Lung (tissue), 11 donors: ENCODE measurements at regions not wholly inside any gene's neighbourhood (a gene's known extent, or its start where the extent isn't known, plus 50 kb on each side); places are given as distances from the start of the nearest gene placed in this dataset.

Experiments
- ATAC-seq: fragments of 200-7000 bp; cut with Tn5 transposase; one replicate; pipeline ENCODE4 v1.9.1; 2020; ENCODE audit warnings: moderate number of reproducible peaks; ENCODE audit not compliant: insufficient read depth, low FRiP score
- DNase-seq, 3 donors: peaks; one replicate each; pipeline ENCODE4 v3.0.0-alpha.2; 2013 to 2017
- H3K27ac ChIP-seq, 2 donors: one replicate each; pipeline ENCODE4 v1.5.1; 2013; ENCODE audit warnings: mild to moderate bottlenecking in 2 of 2, moderate library complexity in 2 of 2, control low read depth in 1 of 2, inconsistent platforms in 1 of 2, low read depth in 1 of 2, low read length in 1 of 2
- H3K27me3 ChIP-seq, 3 donors: one replicate each; pipeline ENCODE4 v1.5.1; 2013; ENCODE audit warnings: low read length in 2 of 3; ENCODE audit not compliant: control insufficient read depth in 3 of 3, insufficient read depth in 3 of 3
- H3K36me3 ChIP-seq, 4 donors: one replicate each; pipeline ENCODE4 v1.5.1; 2013; ENCODE audit warnings: low read length in 4 of 4, mild to moderate bottlenecking in 1 of 4, moderate library complexity in 1 of 4; ENCODE audit not compliant: control insufficient read depth in 4 of 4, insufficient read depth in 4 of 4
- H3K4me1 ChIP-seq, 5 donors: one replicate each; pipeline ENCODE4 v1.5.1; 2013; ENCODE audit warnings: low read length in 5 of 5, mild to moderate bottlenecking in 2 of 5, moderate library complexity in 1 of 5; ENCODE audit not compliant: control insufficient read depth in 5 of 5, insufficient read depth in 5 of 5
- H3K4me3 ChIP-seq: one replicate; pipeline ENCODE4 v1.5.1; 2013; ENCODE audit warnings: mild to moderate bottlenecking, control low read depth, moderate library complexity
- H3K9ac ChIP-seq, 2 donors: one replicate each; pipeline ENCODE4 v1.5.1; 2013; ENCODE audit warnings: low read length in 2 of 2, control low read depth in 1 of 2; ENCODE audit not compliant: insufficient read depth in 1 of 2
- H3K9me3 ChIP-seq, 4 donors: one replicate each; pipeline ENCODE4 v1.5.1; 2013; ENCODE audit warnings: low read length in 3 of 4, mild to moderate bottlenecking in 1 of 4, moderate library complexity in 1 of 4; ENCODE audit not compliant: control insufficient read depth in 4 of 4, insufficient read depth in 3 of 4
- CTCF ChIP-seq: IDR thresholded peaks from 2 replicates; pipeline ENCODE4 v1.5.1; 2012; ENCODE audit warnings: mild to moderate bottlenecking; ENCODE audit errors: control extremely low read depth, extremely low read depth
- WGBS, 2 donors: extraction: QIAGEN DNeasy Blood & Tissue Kit; methylation state at CpG; one replicate each; pipeline ENCODE4 v1.1.7; 2013; 5-methylcytosine and 5-hydroxymethylcytosine counted together
- donor health status: control.
- donor health status: control.
- donor health status: Bipolar disorder and iron deficiency.
- donor health status: healthy.
- donor health status: DM: yes; HTN: yes; CAD: no.

GRCh38 chr17:13085578-13085977 lies 67.8 kb upstream of the ELAC2 start:
- H3K4me1 ChIP-seq = peaks cover 0 to 10% (median 0%) of the 10 kb centered on the region in 5 donors
- no peak overlapping the region for H3K27ac ChIP-seq
- H3K9ac ChIP-seq = no peak overlapping the region
- DNase-seq (no peak), ATAC-seq (no peak)
- H3K27me3 ChIP-seq = peaks cover 0 to 6% (median 0%) of the 10 kb centered on the region in 3 donors
- 58 to 66% methylated on average over 2 of the region's 2 CpGs for WGBS, 2 donors
- H3K9me3 ChIP-seq = no peaks in the 10 kb centered on the region
- no peak overlapping the region for H3K4me3 ChIP-seq
- no peak for TF ChIP-seq CTCF
- H3K36me3 ChIP-seq = no peaks in the 10 kb centered on the region

GRCh38 chr17:13084420-13084819 lies 66.6 kb upstream of the ELAC2 start:
- ATAC-seq (no peak), DNase-seq (no peak)
- H3K36me3 ChIP-seq = no peaks in the 10 kb centered on the region
- H3K4me3 ChIP-seq = no peak overlapping the region
- TF ChIP-seq CTCF = no peak
- H3K4me1 ChIP-seq = peaks cover 0 to 10% (median 0%) of the 10 kb centered on the region in 5 donors
- no peaks in the 10 kb centered on the region for H3K9me3 ChIP-seq
- 54% methylated on average over 3 of the region's 3 CpGs for WGBS, 2 donors
- no peak overlapping the region for H3K27ac ChIP-seq
- H3K27me3 ChIP-seq = peaks cover 0 to 6% (median 0%) of the 10 kb centered on the region in 3 donors
- no peak overlapping the region for H3K9ac ChIP-seq

GRCh38 chr17:13078591-13079385 lies 61.0 kb upstream of the ELAC2 start:
- WGBS, 2 donors = 77 to 78% methylated on average over 12 of the region's 12 CpGs

More at GRCh38 chr17:13078591-13079385, 61.0 kb upstream of the ELAC2 start:
- Histone ChIP-seq H3K4me3 (no peak overlapping the region), H3K9ac (no peak overlapping the region), H3K27me3 (no peaks in the 10 kb centered on the region), H3K4me1 (no peaks in the 10 kb centered on the region), H3K36me3 (no peaks in the 10 kb centered on the region), H3K27ac (no peak overlapping the region), H3K9me3 (no peaks in the 10 kb centered on the region)
- no peak for TF ChIP-seq CTCF
- no peak for DNase-seq
- ATAC-seq = no peak
